ENCODE measurements at regions not wholly inside any gene's neighbourhood (a gene's known extent, or its start where the extent isn't known, plus 50 kb on each side); places are given as distances from the start of the nearest gene placed in this dataset.

DNA sequence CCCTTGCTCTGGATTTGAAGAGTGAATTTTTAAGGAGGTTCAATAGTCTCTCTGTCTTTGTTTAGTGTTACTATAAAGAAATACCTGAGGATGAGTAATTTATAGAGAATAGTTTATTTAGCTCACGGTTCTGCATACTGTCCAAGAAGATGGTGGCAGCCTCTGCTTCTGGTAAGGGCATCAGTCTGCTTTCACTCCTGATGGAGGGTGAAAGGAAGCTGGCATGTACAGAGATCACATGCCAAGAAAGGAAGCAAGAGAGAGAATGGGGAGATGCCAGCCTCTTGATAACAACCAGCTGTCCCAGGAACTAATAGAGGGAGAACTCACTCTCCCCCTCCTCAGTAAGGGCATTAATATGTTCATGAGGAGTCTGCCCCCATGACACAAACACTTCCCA, 917.5 kb upstream of the GOT2 start:
- no peaks in the 10 kb centered on the region for H3K4me1 ChIP-seq (ENCODE audit: low read depth)
- H3K4me3 ChIP-seq, result no peak overlapping the region
- TF ChIP-seq, protein P1, sequence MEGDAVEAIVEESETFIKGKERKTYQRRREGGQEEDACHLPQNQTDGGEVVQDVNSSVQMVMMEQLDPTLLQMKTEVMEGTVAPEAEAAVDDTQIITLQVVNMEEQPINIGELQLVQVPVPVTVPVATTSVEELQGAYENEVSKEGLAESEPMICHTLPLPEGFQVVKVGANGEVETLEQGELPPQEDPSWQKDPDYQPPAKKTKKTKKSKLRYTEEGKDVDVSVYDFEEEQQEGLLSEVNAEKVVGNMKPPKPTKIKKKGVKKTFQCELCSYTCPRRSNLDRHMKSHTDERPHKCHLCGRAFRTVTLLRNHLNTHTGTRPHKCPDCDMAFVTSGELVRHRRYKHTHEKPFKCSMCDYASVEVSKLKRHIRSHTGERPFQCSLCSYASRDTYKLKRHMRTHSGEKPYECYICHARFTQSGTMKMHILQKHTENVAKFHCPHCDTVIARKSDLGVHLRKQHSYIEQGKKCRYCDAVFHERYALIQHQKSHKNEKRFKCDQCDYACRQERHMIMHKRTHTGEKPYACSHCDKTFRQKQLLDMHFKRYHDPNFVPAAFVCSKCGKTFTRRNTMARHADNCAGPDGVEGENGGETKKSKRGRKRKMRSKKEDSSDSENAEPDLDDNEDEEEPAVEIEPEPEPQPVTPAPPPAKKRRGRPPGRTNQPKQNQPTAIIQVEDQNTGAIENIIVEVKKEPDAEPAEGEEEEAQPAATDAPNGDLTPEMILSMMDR (IDR thresholded peaks at IDR 0.05; ENCODE audit: low read depth, low read length), result no peak
- no peaks in the 10 kb centered on the region for H3K36me3 ChIP-seq
- no peaks in the 10 kb centered on the region for H3K27me3 ChIP-seq
- no peak for DNase-seq (ENCODE audit: low read depth in 1 of 2, low spot score in 1 of 2)
- H3K9me3 ChIP-seq (ENCODE audit: low read depth), result no peaks in the 10 kb centered on the region
- no peak overlapping the region for H3K27ac ChIP-seq

DNA sequence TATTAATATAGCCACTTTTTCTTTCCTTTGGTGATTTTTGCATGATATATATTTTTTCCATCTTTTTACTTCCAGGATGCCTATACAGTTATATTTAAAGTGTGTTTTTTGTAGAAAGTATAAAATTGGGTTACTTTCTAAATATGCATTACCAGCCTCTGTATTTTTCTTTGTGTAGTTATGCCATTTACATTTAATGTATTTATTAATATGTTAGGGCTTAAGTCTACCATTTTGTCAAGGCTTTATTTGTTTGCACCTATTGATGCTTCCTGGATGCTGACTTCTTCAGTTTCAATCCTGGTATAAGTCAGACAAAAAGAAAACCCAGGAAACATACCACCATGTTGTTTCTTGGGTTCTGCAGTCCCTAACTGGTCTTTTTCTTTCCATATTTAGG, 911.1 kb upstream of the GOT2 start:
- H3K4me1 ChIP-seq (ENCODE audit: low read depth), result no peaks in the 10 kb centered on the region
- TF ChIP-seq, protein P1 (IDR thresholded peaks at IDR 0.05; ENCODE audit: low read depth, low read length), result no peak
- no peak overlapping the region for H3K4me3 ChIP-seq
- no peaks in the 10 kb centered on the region for H3K36me3 ChIP-seq
- no peak overlapping the region for H3K27ac ChIP-seq
- no peak for DNase-seq (ENCODE audit: low read depth in 1 of 2, low spot score in 1 of 2)
- no peaks in the 10 kb centered on the region for H3K27me3 ChIP-seq
- no peaks in the 10 kb centered on the region for H3K9me3 ChIP-seq (ENCODE audit: low read depth)

DNA sequence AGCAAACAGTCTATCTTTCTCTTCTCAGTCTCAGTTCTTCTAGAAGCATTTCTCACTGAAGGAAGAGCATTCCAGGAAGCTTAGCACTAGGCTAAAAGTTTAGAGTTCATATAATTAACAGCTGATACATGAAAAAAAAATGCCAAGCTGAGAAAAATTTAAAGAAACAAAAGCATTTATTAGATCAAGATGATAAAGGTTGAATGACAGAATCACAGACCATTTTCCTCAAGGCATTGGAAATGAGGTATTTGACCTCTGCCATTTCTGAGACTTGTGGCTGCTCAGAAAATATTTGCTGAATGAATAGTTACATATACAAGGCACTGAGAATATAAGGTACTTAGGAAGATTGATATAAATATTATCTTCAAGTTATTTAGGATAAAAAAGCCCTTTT, 901.6 kb upstream of the GOT2 start:
- peak in 1 of 2 donors; percentile 1 for DNase-seq (ENCODE audit: low read depth in 1 of 2, low spot score in 1 of 2)
- no peaks in the 10 kb centered on the region for H3K9me3 ChIP-seq (ENCODE audit: low read depth)
- peaks cover 28% of the 10 kb centered on the region for H3K4me1 ChIP-seq (ENCODE audit: low read depth)
- no peaks in the 10 kb centered on the region for H3K27me3 ChIP-seq
- no peak overlapping the region for H3K27ac ChIP-seq
- no peaks in the 10 kb centered on the region for H3K36me3 ChIP-seq
- TF ChIP-seq, protein P1 (IDR thresholded peaks at IDR 0.05; ENCODE audit: low read depth, low read length), result no peak
- no peak overlapping the region for H3K4me3 ChIP-seq

DNA sequence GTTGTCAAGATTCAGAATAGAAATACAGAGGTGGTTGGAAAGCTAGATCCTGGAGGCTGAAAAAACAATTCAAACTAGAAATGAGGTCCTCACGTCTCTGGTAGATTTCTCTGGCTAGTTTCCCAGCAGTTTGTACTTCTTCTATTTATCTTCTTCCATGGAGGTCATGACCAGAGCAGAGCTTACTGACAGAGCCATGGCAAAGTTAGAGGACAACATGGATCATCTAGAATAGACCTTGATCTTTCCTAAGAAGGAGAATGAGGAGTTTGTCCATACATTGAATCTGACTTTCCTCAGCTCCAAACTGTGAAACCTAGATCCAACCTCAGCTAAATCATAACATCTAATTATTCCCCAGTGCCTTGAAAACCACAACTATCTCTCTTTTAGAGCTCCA, 900.8 kb upstream of the GOT2 start:
- Histone ChIP-seq H3K9me3 (ENCODE audit: low read depth) (no peaks in the 10 kb centered on the region), H3K4me1 (ENCODE audit: low read depth) (peaks cover 35% of the 10 kb centered on the region), H3K36me3 (no peaks in the 10 kb centered on the region), H3K27ac (peak overlapping the region; percentile 85), H3K27me3 (no peaks in the 10 kb centered on the region), H3K4me3 (no peak overlapping the region)
- TF ChIP-seq, protein P1 (IDR thresholded peaks at IDR 0.05; ENCODE audit: low read depth, low read length), result no peak
- peak in 1 of 2 donors; percentile 9 for DNase-seq (ENCODE audit: low read depth in 1 of 2, low spot score in 1 of 2)

DNA sequence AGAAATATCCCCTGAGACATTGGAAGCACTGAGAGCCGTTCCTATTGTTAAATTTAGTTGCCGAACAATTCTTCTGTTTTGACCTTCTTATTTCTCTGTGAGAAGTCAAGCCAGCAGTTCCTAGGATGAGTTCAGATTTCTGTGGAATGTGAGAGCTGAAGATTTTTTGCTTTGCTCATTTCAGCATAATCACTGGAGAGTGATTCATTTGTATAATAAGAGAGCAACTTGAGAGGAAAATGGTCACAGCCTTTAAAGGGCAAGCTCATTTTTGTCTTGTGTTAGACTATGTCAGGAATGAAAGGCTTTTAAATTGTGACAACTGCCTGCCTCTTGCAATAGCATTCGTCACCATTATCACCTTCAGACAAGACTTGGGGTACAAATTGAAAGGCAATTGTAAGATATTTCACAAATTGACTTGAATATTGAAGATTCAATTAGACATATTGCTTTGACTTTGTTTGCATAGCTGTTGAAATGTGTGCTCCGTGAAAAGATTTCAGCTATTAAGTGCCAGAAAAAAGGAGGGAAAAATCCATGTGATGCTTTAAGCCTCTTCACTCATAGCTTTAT, 900.0 kb upstream of the GOT2 start:
- TF ChIP-seq, protein P1 (IDR thresholded peaks at IDR 0.05; ENCODE audit: low read depth, low read length), result no peak
- Histone ChIP-seq H3K9me3 (ENCODE audit: low read depth) (no peaks in the 10 kb centered on the region), H3K27me3 (no peaks in the 10 kb centered on the region), H3K36me3 (no peaks in the 10 kb centered on the region), H3K4me1 (ENCODE audit: low read depth) (peaks cover 44% of the 10 kb centered on the region), H3K4me3 (no peak overlapping the region), H3K27ac (peak overlapping the region; percentile 85)
- peak in 1 of 2 donors; percentile 50 for DNase-seq (ENCODE audit: low read depth in 1 of 2, low spot score in 1 of 2)

Measured in cardiac muscle cell (in vitro differentiated cells and primary cell).